ENCODE measurements at regions not wholly inside any gene's neighbourhood (a gene's known extent, or its start where the extent isn't known, plus 50 kb on each side); places are given as distances from the start of the nearest gene placed in this dataset.
A peak's percentile ranks its signal among the peaks of the same experiment; 100 is the strongest.

DNA sequence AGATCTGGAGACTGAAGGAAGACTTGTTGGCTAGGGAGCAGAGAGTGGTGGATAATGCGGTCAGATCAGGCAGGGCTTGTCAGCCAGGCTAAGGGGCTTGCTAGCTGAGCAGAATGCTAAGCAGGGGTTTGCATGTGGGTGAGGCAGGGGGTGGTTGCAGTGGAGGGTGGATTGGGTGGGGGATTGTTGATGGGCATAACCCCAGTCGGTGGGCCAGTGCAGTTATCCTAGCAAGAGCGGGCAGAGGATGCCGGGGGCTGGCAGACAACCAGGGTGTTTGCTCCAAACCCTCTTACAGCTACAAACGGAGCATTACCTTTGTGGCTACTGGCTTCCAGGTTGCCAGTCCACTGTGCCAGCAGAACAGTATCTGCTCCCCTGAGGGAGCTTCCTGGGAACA, 131.5 kb upstream of the LGALSL start:
- no peak for DNase-seq

GRCh38 chr2:64323197-64323596, 130.8 kb upstream of the LGALSL start:
- DNase-seq, result no peak

DNA sequence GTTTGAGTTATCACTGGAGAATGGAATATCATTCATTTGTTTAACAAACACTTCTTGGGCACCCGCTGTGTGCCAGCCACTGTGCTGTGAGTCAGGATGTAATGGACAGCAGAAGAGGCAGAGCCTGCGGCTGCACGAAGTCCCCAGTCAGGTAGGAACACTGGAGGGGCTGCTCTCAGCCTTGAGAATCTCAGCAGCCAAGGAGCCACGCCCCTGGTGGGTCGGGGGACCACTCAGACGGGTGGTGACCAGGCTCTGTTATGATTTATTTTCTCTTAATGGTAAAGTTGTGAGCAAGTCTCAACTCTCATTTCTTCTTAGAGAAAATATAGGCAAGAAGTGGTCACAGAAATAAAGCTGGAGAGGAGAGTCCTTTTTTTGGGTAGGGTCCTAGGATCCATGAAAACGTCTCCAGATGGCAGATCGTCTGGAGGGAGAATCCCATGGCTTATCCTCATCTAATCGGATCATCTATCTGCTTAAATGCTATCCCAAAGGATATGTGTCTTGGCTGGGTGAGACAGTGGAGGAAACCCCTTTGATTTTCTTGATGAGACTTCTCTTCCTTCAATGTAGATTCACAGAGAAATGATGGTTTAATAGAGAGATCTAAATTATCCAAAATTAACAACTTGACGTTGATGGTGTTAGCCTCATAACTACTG, 129.1 kb upstream of the LGALSL start:
- DNase-seq, result no peak

- DNase-seq, result no peak
Observed at GRCh38 chr2:64325477-64325851, 128.5 kb upstream of the LGALSL start.

GRCh38 chr2:64325852-64326577, 127.9 kb upstream of the LGALSL start:
- peak; percentile 22 for DNase-seq

DNA sequence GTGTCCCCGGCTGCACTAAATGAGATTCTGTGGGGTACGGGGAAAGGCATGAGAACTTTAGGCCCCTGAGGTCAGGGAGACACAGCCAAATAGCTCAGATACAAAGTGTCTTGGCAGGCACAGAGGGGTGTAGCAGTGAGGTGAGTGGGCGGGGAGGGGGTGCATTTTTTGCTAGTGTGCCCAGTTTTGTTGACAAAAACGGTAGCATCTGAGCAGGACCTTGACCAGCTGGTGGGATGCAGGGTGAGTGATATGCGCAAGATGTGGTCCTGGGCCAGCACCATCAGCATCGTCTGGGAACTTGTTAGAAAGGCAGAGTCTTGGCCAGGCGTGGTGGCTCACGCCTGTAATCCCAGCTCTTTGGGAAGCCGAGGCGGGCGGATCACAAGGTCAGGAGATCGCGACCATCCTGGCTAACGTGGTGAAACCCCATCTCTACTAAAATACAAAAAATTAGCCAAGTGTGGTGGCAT, 127.3 kb upstream of the LGALSL start:
- no peak for DNase-seq

- no peak for DNase-seq
Observed at GRCh38 chr2:64327129-64327509, 126.8 kb upstream of the LGALSL start.

DNA sequence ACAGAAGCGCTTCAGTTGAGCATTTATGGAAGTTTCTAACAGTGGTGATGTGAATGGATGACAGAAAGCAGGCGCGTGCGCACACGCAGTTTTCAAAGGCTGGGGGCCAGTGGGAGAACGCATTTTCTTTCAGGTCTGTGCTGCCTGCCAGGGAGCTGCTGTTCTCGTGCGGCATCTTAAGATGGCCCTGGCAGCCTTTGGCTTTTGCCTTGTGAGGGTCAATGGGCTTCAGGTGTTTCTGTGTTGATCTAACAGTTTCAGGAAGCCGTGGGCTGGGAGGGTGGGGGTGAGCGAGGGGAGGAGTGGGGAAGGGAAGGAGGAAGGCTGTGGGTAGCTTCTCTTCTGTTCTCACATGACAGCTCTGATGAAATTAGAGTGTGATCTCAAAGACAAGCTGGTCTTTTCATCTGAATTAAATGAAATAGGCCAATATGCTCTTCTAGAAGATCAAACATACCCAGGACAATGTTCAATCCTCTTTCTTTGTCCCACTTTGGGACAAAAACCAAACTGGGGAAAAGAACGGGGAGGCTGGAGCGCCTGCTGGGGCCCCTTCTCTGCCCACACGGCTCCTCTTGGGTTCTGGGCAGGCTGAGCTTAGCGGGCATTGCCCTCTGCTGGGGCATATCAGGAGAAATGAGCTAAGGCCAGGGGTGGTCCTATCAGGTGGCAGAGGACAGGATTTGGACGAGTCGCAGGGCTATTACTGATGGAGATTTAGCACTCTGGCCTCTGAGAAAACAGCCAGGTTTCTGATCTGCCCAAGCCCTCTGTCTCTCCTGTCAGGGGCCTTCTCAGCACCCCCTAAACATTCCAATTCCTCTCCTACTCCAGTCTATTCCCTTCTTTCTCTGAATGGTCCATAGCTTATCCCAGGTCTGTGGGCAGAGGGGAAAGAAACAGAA, 126.2 kb upstream of the LGALSL start:
- DNase-seq, result peak; percentile 33

DNA sequence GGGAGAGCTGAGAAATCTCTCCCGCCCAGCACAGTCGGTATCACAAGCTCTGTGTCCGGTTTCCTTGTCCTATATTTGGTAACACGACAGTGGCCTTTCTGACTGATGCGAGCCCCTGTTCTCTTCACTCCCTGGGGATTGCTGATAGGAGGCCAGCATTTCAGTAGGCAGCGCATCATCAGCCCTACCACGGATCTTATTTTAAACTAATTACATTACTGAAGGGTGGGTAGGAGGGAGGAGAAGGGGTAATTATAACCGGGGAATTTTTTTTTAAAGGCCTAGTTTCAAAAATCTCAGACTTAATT, 125.6 kb upstream of the LGALSL start:
- DNase-seq, result no peak

DNA sequence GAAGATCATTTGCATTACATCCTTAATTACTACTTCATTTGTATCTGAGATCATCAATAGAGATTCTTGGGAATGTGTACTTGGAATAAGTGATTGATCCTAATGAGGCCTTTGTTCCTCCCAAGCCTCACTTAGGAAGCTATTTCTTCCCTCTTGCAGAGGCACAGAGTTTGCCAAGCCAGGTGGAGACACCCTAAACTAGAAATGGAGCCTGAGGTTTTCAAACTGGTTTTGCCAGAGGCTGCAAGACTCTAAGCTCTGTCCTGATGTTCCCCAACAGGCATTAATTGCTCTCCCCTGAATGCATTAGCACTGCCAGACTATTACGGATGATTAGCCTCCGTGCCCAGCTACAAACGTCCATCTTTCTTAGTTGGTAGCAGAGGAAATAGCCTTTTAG, 125.2 kb upstream of the LGALSL start:
- no peak for DNase-seq

GRCh38 chr2:64329848-64330247, 124.1 kb upstream of the LGALSL start:
- DNase-seq, result no peak

DNA sequence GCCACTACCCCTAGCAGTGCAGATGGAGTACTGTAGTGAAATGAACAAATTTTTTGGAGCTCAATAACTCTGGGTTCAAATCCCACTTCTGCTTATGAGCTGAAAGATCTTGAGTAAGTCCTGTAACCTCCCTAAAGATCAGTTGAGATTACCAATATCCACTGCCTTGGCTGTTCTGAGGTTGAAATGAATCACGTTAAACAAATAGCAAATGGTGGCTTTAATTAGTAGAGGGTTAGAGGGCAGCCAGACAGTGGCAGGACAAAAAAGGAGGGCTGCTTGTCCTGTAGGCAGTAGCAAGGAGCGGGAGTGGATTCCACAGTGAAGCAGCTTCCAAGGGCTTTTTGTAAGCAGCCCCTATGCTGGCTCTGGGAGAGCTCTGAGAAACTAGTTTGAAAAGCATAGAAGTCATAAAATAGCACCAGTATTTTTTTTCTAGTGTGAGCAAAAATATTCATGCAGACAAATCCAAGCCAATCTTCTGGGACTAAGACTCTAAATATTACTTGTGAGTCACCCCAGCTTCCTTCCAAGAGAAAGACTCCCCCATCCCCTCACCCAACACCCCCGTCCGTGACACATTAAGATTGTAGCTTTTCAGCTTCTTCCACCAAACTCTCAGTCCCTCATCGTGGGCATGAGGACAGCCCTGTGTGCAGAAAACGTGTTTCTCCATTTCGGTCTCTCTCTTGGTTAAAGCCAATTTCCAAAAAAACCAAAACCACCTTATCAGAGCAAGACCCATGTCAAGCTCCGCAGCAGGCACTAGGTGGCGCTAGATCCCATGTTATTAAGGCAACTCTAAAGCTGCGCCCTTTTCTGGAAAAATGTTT, 123.5 kb upstream of the LGALSL start:
- DNase-seq, result peak; percentile 54

- DNase-seq, result no peak
Observed at GRCh38 chr2:64331114-64331645, 122.8 kb upstream of the LGALSL start.

DNA sequence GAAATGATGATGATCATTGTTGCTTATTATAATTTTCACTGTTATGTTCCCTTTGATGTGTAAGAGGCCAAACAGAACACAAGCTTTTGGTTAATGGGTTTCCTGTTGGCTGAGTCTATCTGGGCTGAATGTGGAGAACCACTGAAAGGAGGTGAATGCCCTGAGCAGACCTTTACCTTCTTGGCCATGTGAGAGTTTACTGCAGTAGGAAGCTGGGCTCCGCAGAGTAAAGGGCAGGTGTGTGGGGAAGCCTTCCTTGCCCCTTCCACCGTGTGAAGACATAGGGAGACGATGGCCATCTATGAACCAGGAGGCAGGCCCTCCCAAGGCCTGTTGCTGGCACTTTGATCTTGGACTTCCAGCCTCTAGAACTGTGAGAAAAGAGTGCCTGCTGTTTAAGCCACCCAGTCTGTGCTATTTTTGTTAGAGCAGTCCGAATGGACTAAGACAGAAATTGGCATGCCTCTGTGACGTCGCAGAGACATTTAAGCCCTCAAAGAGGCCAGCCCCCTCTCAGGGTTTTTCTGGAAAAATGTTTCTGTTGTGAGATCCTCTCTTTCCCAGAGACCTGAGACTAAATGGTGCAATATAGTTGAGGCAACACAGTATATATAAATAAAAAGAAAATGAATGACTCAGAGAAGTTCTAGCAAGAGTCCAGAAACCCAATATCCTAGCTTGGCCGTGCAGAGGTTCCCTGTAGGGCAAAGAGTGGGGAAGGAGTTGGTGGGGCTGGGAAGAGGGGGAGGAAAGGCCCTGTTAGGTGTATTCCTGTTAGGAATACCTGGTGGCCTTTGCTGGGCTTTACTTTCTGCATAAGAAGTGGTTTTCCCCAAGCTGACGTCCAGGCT, 121.9 kb upstream of the LGALSL start:
- no peak for DNase-seq

GRCh38 chr2:64336171-64336570, 117.8 kb upstream of the LGALSL start:
- DNase-seq, result no peak

GRCh38 chr2:64337314-64337713, 116.6 kb upstream of the LGALSL start:
- DNase-seq, result no peak

DNA sequence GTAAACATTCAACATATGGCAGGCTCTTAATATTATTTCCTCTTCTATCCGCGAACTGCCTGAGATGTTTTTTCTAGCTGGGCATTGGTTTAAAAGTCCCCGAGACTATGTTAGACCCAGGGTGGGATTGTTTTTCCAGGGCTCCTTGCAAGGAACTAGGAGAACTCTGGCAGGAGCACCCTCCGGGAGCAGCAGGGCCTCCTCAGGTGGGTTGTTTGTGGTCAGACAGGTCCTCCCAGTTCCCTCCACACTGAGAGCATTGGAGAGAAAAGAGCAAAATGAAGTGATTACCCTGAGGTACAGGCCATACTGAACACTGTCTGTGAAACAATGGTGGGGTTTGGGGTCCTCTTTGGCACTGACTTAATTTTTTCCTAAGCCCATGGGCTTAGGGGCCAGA, 115.9 kb upstream of the LGALSL start:
- no peak for DNase-seq

DNA sequence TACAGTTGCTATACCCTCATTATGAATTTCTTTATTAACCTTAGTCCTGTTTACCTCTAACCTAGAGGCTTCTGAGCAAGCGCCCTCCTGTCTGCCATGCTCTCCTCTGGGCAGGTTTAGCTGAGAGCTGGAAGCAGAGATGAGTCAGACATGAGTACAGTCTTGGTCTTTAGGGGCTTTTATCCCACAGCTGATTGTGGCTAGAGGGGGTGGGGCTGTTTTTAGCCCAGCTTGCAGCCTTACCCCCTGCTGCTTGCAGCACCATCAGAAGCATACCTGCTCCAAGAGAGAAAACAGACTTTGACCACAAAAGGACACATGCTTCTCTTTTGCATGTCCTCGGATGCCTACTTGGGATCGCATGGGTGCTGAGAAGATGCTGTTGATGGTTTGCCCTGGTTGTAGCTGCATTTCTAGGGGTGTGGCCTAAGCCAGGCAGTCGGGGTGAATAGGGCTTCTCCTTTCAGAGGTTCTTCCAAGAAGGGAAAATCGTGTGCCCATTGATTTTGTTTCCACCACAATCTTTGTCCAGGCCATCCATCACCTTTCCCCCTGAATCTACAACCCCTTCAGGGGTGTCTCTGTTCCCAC, 115.0 kb upstream of the LGALSL start:
- no peak for DNase-seq

DNA sequence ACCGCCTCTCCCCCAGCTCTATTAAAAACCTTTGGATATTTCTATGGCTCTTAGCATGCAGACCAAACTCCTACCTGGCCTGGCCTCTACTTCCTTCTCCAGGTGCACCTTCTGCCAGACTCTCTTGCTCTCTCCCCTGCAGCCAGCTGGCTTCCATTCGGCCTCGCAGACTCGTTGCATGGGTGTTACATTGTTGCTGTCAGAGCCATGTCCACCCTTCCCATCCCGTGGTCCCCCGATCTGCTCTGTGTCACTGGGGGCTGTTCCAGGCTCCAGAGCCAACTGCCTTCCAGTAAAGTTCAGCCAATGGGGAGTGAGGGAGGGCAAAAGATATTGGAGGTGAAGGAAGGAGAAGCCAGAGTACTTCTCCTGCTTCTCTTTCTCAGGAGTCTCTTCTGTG, 112.5 kb upstream of the LGALSL start:
- no peak for DNase-seq

DNA sequence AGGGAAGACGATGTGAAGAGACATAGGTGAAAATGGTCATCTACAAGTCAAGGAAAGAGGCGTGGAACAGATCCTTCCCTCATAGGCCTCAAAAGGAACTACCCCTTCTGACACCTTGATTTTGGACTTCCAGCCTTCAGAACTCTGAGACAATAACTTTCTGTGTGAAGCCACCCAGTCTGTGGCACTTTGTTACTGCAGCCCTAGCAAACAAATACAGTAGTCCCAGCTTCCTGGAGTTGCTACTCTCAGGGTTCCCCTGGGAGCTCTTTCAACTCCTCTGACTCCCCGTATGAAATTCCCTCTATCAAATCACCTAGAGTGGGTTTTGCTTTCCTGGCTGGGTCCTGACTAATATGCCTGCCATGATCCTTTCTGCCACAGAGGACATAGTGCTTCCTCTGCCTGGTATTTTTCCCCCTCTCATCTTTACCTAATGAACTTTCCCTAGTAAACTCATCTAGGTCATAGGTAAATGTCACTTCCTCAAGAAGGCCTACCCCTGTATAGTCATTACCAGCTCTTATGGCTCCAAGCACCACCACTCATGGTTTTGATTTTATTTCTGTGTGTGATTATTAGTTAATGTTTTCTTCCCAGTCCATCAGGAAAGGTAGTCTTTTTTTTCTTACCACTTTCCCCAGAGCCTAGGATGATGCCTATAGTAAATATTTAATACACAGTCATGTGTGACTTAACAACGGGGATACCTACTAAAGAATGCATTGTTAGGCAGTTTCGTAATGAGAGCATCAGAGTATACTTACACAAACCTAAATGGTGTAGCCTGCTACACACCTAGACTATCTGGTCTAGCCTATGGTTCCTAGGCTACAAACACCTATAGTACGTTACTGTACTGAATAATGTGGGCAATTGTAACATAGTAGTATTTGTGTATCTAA, 111.5 kb upstream of the LGALSL start:
- DNase-seq, result no peak
